H9 (cell line): ENCODE measurements at regions not wholly inside any gene's neighbourhood (a gene's known extent, or its start where the extent isn't known, plus 50 kb on each side); places are given as distances from the start of the nearest gene placed in this dataset.

Source experiments
- DNase-seq: peaks from one replicate; pipeline ENCODE4 v3.0.0-alpha.2; 2017
- H2AFZ ChIP-seq: one replicate; pipeline ENCODE4 v1.6.1; 2013; ENCODE audit warnings: mild to moderate bottlenecking, low read length, control low read depth, moderate library complexity
- H2AK5ac ChIP-seq: 2 replicates; pipeline ENCODE4 v1.6.1; 2013; ENCODE audit warnings: low read length, control low read depth, mixed read lengths; ENCODE audit not compliant: insufficient read length
- H2BK120ac ChIP-seq: one replicate; pipeline ENCODE4 v1.6.1; 2013; ENCODE audit warnings: low read depth, mild to moderate bottlenecking, low read length, control low read depth, inconsistent platforms; ENCODE audit not compliant: poor library complexity, severe bottlenecking
- H2BK12ac ChIP-seq: 2 replicates; pipeline ENCODE4 v1.6.1; 2013; ENCODE audit warnings: low read length, control low read depth, mixed read lengths, low read depth; ENCODE audit not compliant: insufficient read length
- H2BK15ac ChIP-seq: 2 replicates; pipeline ENCODE4 v1.6.1; 2013; ENCODE audit warnings: low read depth, low read length, control low read depth
- H2BK20ac ChIP-seq: one replicate; pipeline ENCODE4 v1.6.1; 2013; ENCODE audit warnings: low read depth, mild to moderate bottlenecking, low read length, control low read depth, inconsistent platforms; ENCODE audit not compliant: poor library complexity, severe bottlenecking
- H2BK5ac ChIP-seq: 2 replicates; pipeline ENCODE4 v1.6.1; 2013; ENCODE audit warnings: low read length, control low read depth, mixed read lengths; ENCODE audit not compliant: insufficient read length
- H3K14ac ChIP-seq: 2 replicates; pipeline ENCODE4 v1.6.1; 2013; ENCODE audit warnings: low read length, control low read depth; ENCODE audit not compliant: insufficient read depth
- H3K18ac ChIP-seq: 2 replicates; pipeline ENCODE4 v1.6.1; 2013; ENCODE audit warnings: low read depth, mild to moderate bottlenecking, mixed read lengths, low read length, control low read depth; ENCODE audit not compliant: insufficient read length
- H3K23ac ChIP-seq: 2 replicates; pipeline ENCODE4 v1.6.1; 2013; ENCODE audit warnings: low read length, control low read depth, mixed read lengths, low read depth; ENCODE audit not compliant: insufficient read length
- H3K23me2 ChIP-seq: 2 replicates; pipeline ENCODE4 v1.6.1; 2013; ENCODE audit warnings: low read depth, mild to moderate bottlenecking, mixed read lengths, low read length, control low read depth; ENCODE audit not compliant: insufficient read length, poor library complexity, severe bottlenecking
- H3K27ac ChIP-seq: 2 replicates; pipeline ENCODE4 v1.5.1; 2013; ENCODE audit warnings: low read length, control low read depth, mixed read lengths, low read depth; ENCODE audit not compliant: insufficient read length
- H3K27me3 ChIP-seq: 2 replicates; pipeline ENCODE4 v1.6.1; 2013; ENCODE audit warnings: low read length, control low read depth, inconsistent platforms; ENCODE audit not compliant: insufficient read depth
- H3K4ac ChIP-seq: 2 replicates; pipeline ENCODE4 v1.6.1; 2013; ENCODE audit warnings: low read depth, mild to moderate bottlenecking, control low read depth, inconsistent platforms, low read length, moderate library complexity
- H3K4me1 ChIP-seq: 2 replicates; pipeline ENCODE4 v1.6.1; 2013; ENCODE audit warnings: low read length, control low read depth, inconsistent platforms; ENCODE audit not compliant: insufficient read depth
- H3K4me2 ChIP-seq: 2 replicates; pipeline ENCODE4 v1.6.1; 2013; ENCODE audit warnings: low read length, control low read depth, mixed read lengths; ENCODE audit not compliant: insufficient read length, insufficient read depth
- H3K56ac ChIP-seq: 2 replicates; pipeline ENCODE4 v1.6.1; 2013; ENCODE audit warnings: low read depth, mild to moderate bottlenecking, mixed read lengths, low read length, control low read depth; ENCODE audit not compliant: insufficient read length
- H3K79me1 ChIP-seq: 2 replicates; pipeline ENCODE4 v1.6.1; 2013; ENCODE audit warnings: low read depth, mild to moderate bottlenecking, moderate library complexity, low read length, control low read depth, inconsistent platforms; ENCODE audit not compliant: insufficient read depth, poor library complexity, severe bottlenecking
- H3K79me2 ChIP-seq: 2 replicates; pipeline ENCODE4 v1.6.1; 2013; ENCODE audit warnings: low read length, control low read depth, inconsistent platforms; ENCODE audit not compliant: insufficient read depth
- H3K9ac ChIP-seq: 2 replicates; pipeline ENCODE4 v1.6.1; 2013; ENCODE audit warnings: low read length, control low read depth, mixed read lengths; ENCODE audit not compliant: insufficient read length; ENCODE audit errors: extremely low read depth
- H3K9me3 ChIP-seq: one replicate; pipeline ENCODE4 v1.6.1; 2013; ENCODE audit warnings: low read depth, low read length, inconsistent platforms; ENCODE audit not compliant: control insufficient read depth
- H3T11ph ChIP-seq: one replicate; pipeline ENCODE4 v1.6.1; 2013; ENCODE audit warnings: mild to moderate bottlenecking, low read length, control low read depth, inconsistent platforms
- H4K20me1 ChIP-seq: one replicate; pipeline ENCODE4 v1.6.1; 2013; ENCODE audit not compliant: control insufficient read depth, insufficient read length, insufficient read depth
- H4K5ac ChIP-seq: 2 replicates; pipeline ENCODE4 v1.6.1; 2013; ENCODE audit warnings: low read depth, mild to moderate bottlenecking, mixed read lengths, low read length, control low read depth; ENCODE audit not compliant: insufficient read length
- H4K8ac ChIP-seq: replicated peaks from 2 replicates; pipeline ENCODE4 v1.6.1; 2013; ENCODE audit warnings: low read length, control low read depth, mixed read lengths, low read depth; ENCODE audit not compliant: insufficient read length
- H4K91ac ChIP-seq: 2 replicates; pipeline ENCODE4 v1.6.1; 2013; ENCODE audit warnings: low read depth, mild to moderate bottlenecking, moderate library complexity, mixed read lengths, low read length, control low read depth; ENCODE audit not compliant: insufficient read length
- H3K27ac Mint-ChIP-seq, 3 experiments: 2 replicates in 2 of 3; 3 replicates in 1 of 3; pipeline ENCODE4 v1.8.0; 2020 to 2021; ENCODE audit warnings: mixed read lengths in 3 of 3, mild to moderate bottlenecking in 1 of 3, moderate library complexity in 1 of 3
- H3K27me3 Mint-ChIP-seq: 2 replicates; pipeline ENCODE4 v1.8.0; 2021; ENCODE audit warnings: low read depth, mild to moderate bottlenecking, moderate library complexity, mixed read lengths
- H3K36me3 Mint-ChIP-seq, 3 experiments: 2 replicates in 2 of 3; 3 replicates in 1 of 3; pipeline ENCODE4 v1.8.0; 2020 to 2021; ENCODE audit warnings: low read depth in 3 of 3, mixed read lengths in 3 of 3; ENCODE audit not compliant: insufficient read depth in 1 of 3
- H3K4me1 Mint-ChIP-seq, 2 experiments: 2 replicates each; pipeline ENCODE4 v1.8.0; 2020; ENCODE audit warnings: mixed read lengths in 2 of 2
- H3K4me3 Mint-ChIP-seq, 2 experiments: 2 replicates in 1 of 2; 3 replicates in 1 of 2; pipeline ENCODE4 v1.8.0; 2020 to 2021; ENCODE audit warnings: mild to moderate bottlenecking in 2 of 2, mixed read lengths in 2 of 2, moderate library complexity in 1 of 2
- H3K9me3 Mint-ChIP-seq, 2 experiments: 2 replicates in 1 of 2; 3 replicates in 1 of 2; pipeline ENCODE4 v1.8.0; 2020; ENCODE audit warnings: mild to moderate bottlenecking in 2 of 2, mixed read lengths in 2 of 2, moderate library complexity in 1 of 2
- CTCF ChIP-seq: fragments of 200-600 bp; sonication (generic); conservative IDR thresholded peaks from 3 replicates; pipeline ENCODE4 v1.8.0; 2021; ENCODE audit warnings: antibody characterized with exemption, mild to moderate bottlenecking
- WGBS: extraction: QIAGEN DNeasy Blood & Tissue Kit; methylation state at CpG from one replicate; pipeline ENCODE4 v1.1.7; 2013; ENCODE audit warnings: missing lambda C conversion rate, low lambda C conversion rate, mixed read lengths; ENCODE audit not compliant: insufficient read length; ENCODE audit errors: extremely low coverage; 5-methylcytosine and 5-hydroxymethylcytosine counted together

- H3K27me3 Mint-ChIP-seq = peaks cover 2% of the 10 kb centered on the region; the same call in 1 of the 2 replicates
- Histone ChIP-seq H2BK15ac (no peak overlapping the region), H4K91ac (no peak overlapping the region), H2BK20ac (no peak overlapping the region), H2BK12ac (no peak overlapping the region), H3K56ac (no peak overlapping the region), H3K27ac (no peak overlapping the region), H3K23me2 (no peaks in the 10 kb centered on the region), H3K9ac (no peak overlapping the region), H3K79me2 (no peaks in the 10 kb centered on the region), H2BK5ac (no peak overlapping the region), H3K18ac (no peak overlapping the region), H3K79me1 (no peaks in the 10 kb centered on the region), H2AFZ (no peak overlapping the region), H3K27me3 (no peaks in the 10 kb centered on the region), H4K5ac (no peak overlapping the region), H3K4me1 (no peaks in the 10 kb centered on the region), H3T11ph (no peak overlapping the region), H3K4ac (no peak overlapping the region), H3K23ac (no peak overlapping the region), H2BK120ac (no peak overlapping the region), H3K4me2 (no peak overlapping the region), H4K20me1 (no peaks in the 10 kb centered on the region), H4K8ac (no peak overlapping the region), H3K9me3 (no peaks in the 10 kb centered on the region), H2AK5ac (no peak overlapping the region), H3K14ac (no peak overlapping the region)
- no peak overlapping the region for H3K27ac Mint-ChIP-seq
- no peaks in the 10 kb centered on the region; a peak in 1 of 5 replicates for H3K9me3 Mint-ChIP-seq
- TF ChIP-seq CTCF = no peak
- no peaks in the 10 kb centered on the region for H3K4me1 Mint-ChIP-seq
- no peak for DNase-seq
- no peak overlapping the region for H3K4me3 Mint-ChIP-seq
- WGBS = no CpG with 5 or more reads among the region's 4 CpGs
- no peaks in the 10 kb centered on the region for H3K36me3 Mint-ChIP-seq
Measured at GRCh38 chr1:30284226-30284625, 439.2 kb downstream of the MATN1 start.
